K562 (cell line): ENCODE measurements at regions not wholly inside any gene's neighbourhood (a gene's known extent, or its start where the extent isn't known, plus 50 kb on each side); places are given as distances from the start of the nearest gene placed in this dataset.

Experiments
- EP300 ChIP-seq: IDR thresholded peaks from 2 replicates; pipeline ENCODE4 v1.6.1; 2012; ENCODE audit warnings: low read length, improper control_type of control experiment
- FOXJ2 ChIP-seq: fragments of 200-800 bp; sonication (Bioruptor generic); IDR thresholded peaks from 2 replicates; pipeline ENCODE4 v1.6.1; 2016; ENCODE audit warnings: missing genetic modification characterization, missing compliant biosample characterization
- YY1 ChIP-seq, 3 experiments: IDR thresholded peaks; 2 replicates each; pipeline ENCODE4 v1.6.1; 2011; ENCODE audit warnings: low read length in 2 of 3, mild to moderate bottlenecking in 2 of 3, moderate library complexity in 2 of 3, borderline replicate concordance in 1 of 3, control low read depth in 1 of 3, low read depth in 1 of 3; ENCODE audit not compliant: insufficient read depth in 3 of 3, insufficient replicate concordance in 2 of 3, control insufficient read depth in 1 of 3, insufficient read length in 1 of 3; ENCODE audit errors: extremely low read depth in 1 of 3
- ZBTB43 ChIP-seq: sonication (generic); formaldehyde crosslinking; IDR thresholded peaks from 2 replicates; pipeline ENCODE4 v1.8.0; 2023; ENCODE audit warnings: mild to moderate bottlenecking, missing genetic modification reagents
- TF ChIP-seq, protein P1 (sequence below), 3 experiments: IDR thresholded peaks in 2 of 3; conservative IDR thresholded peaks in 1 of 3; 2 replicates each; pipeline ENCODE4 v1.5.1; 2011 to 2012; ENCODE audit warnings: low read length in 3 of 3, mild to moderate bottlenecking in 3 of 3, control low read depth in 2 of 3, improper control_type of control experiment in 1 of 3, inconsistent platforms in 1 of 3, low read depth in 1 of 3, mixed read lengths in 1 of 3, moderate library complexity in 1 of 3; ENCODE audit not compliant: insufficient read depth in 2 of 3
- TF ChIP-seq, protein P2 (sequence below): fragments of 450-650 bp; conservative IDR thresholded peaks from 2 replicates; pipeline ENCODE4 v1.6.1; 2016; ENCODE audit warnings: missing genetic modification characterization, low read depth, mild to moderate bottlenecking, control low read depth, missing compliant biosample characterization

DNA sequence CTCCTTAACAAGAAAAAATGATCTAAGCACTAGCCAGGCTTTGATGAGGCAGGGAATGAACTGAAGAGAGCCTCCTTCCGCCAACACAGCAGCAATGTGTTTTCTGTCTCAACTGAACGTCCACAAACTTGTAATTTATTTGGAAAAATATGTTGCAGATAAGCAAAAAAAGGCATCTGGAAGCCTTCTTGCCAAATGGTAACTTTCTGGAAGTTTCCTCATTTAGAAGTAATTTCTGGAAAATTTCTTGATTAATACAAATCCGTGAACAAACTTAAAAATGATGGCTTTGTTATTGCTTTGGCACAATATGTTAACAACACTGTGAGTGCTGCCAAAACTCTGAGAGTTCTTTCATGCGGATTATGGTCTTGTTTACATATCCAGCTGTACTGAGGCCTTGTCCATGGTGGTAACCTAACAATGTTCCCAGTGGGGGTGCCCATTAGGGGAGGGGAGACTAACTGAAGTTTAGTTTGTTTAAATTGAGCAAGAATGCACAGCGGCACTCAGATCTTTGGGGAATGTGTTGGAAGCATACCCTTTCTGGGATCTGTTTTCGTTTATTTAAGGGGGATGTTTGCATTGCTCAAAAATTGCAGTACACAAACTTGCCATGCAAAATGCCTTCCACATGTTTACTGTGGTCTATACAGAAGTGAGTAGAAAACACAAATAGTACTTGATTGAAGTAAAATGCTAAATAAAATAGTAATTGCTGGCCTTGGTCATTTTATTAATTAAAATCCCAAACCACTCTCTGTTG is 334.7 kb downstream of the NR2F1-AS1 start:
- TF ChIP-seq, protein P1, sequence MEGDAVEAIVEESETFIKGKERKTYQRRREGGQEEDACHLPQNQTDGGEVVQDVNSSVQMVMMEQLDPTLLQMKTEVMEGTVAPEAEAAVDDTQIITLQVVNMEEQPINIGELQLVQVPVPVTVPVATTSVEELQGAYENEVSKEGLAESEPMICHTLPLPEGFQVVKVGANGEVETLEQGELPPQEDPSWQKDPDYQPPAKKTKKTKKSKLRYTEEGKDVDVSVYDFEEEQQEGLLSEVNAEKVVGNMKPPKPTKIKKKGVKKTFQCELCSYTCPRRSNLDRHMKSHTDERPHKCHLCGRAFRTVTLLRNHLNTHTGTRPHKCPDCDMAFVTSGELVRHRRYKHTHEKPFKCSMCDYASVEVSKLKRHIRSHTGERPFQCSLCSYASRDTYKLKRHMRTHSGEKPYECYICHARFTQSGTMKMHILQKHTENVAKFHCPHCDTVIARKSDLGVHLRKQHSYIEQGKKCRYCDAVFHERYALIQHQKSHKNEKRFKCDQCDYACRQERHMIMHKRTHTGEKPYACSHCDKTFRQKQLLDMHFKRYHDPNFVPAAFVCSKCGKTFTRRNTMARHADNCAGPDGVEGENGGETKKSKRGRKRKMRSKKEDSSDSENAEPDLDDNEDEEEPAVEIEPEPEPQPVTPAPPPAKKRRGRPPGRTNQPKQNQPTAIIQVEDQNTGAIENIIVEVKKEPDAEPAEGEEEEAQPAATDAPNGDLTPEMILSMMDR (IDR thresholded peaks at IDR 0.05 in 2 of 3, conservative IDR thresholded peaks at IDR 0.05 in 1 of 3; ENCODE audit: insufficient read depth in 2 of 3, low read depth in 1 of 3, low read length in 3 of 3), result no peak
- TF ChIP-seq, protein P2, sequence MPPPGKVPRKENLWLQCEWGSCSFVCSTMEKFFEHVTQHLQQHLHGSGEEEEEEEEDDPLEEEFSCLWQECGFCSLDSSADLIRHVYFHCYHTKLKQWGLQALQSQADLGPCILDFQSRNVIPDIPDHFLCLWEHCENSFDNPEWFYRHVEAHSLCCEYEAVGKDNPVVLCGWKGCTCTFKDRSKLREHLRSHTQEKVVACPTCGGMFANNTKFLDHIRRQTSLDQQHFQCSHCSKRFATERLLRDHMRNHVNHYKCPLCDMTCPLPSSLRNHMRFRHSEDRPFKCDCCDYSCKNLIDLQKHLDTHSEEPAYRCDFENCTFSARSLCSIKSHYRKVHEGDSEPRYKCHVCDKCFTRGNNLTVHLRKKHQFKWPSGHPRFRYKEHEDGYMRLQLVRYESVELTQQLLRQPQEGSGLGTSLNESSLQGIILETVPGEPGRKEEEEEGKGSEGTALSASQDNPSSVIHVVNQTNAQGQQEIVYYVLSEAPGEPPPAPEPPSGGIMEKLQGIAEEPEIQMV (tag), result no peak
- no peak for TF ChIP-seq EP300
- no peak for TF ChIP-seq YY1 (IDR thresholded peaks at IDR 0.05; ENCODE audit: borderline replicate concordance in 1 of 3, control insufficient read depth in 1 of 3, extremely low read depth in 1 of 3, insufficient read depth in 3 of 3, insufficient read length in 1 of 3, insufficient replicate concordance in 2 of 3, low read depth in 1 of 3, low read length in 2 of 3)
- no peak for TF ChIP-seq ZBTB43 (CRISPR knock-in tag)
- TF ChIP-seq FOXJ2, result no peak
